Stimulated activated CD4-positive, alpha-beta T cell treated with anti-CD3 and anti-CD28 coated beads, Interleukin-4, amount 100 ng/mL, for 4 hours (primary cell): ENCODE measurements at regions not wholly inside any gene's neighbourhood (a gene's known extent, or its start where the extent isn't known, plus 50 kb on each side); places are given as distances from the start of the nearest gene placed in this dataset.
"Not testable (repeated sequence)": the region's sequence is repeated elsewhere in the genome, so short reads cannot be mapped to it uniquely, and the experiment has no call there.

ENCODE experiments used
- DNase-seq, 2 experiments: peaks; one replicate each; pipeline ENCODE4 v3.0.0-alpha.2; 2020

DNA sequence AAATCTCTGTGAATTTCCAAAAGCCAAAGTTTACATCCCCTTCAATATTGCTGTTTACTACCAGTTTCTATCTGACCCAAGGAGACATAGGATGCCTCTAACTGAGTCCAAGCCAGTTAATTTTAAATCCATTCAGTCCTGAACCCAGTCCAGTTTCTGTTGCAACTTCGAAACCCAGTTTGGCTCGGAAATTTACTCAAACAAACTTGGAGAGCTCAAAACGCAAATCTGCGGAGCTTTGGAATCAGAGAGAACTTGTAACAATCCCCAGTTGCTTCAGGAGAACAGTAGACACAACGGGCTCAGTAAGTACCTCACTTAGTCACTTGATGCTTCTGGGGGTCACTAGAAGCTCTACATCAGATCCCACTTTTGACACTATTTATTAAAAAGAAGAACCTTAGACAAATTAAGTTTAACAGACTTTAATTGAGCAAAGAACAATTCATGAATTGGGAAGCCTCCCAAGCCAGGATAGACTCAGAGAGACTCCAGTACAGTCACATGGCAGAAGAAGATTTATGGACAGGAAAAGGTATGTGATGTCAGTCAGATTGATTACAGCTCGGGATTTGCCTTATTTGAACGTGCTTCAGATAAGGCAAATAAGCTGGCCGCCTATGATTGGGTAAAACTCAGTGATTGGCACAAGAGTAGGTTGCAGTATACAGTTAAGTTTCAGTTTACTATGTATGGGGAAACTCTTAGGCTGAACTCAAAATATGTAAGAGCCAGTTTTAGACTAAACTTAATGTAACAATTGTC, 118.0 kb downstream of the RFPL4B start:
- no peak for DNase-seq

DNA sequence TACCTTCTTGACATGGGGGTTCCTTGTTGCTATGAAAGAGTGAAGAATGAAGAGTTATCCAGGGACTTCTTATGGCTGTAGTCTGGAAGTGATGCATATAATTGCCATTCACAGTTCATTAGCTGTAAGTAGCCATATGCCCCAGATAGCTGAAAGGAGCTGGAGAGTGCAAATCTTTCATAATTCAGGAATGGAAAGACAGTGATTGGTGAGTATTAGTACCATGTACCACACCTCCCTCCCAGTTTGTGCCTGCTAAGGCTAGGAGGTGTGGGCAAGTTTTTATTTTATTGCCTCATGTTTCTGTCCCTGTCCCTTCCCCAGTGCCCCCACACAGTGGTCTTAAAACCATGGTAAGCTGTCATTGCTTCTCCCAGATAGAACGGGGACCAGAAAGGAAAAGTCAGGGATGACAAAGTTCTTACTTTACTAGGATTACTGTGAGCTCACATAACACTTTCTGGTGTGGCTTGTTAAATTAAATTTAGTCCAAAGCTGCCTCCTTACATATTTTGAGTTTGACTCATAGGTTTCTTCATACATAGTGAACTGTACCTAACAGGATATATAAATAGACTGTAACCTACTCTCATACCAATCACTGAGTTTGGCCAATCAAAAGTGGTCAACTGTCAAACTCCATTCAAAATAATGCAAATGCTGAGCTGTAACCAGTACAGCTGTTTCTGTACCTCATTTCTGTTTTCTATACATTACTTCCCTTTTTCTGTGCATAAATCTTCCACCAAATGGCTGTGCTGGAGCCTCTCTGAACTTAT, 119.4 kb downstream of the RFPL4B start:
- no peak for DNase-seq

DNA sequence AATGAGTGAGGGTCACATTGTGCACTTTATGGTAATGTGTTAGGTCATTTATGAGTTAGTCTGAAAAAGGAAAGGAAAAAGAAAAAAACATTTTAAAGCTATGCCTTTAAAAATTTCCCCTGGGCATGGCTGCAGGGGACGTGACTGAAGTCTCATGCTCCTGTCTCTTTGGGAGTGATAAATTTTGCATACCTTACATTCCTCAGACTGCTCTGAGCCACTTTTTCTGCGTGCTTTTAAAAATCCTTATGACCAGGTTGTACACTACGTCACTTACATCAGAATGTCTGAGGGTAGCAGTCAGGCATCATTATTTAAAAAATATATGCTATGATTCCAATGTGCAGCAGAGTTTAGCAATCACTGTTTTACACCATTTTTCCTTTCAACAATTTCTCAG, 121.2 kb downstream of the RFPL4B start:
- DNase-seq = no peak

DNA sequence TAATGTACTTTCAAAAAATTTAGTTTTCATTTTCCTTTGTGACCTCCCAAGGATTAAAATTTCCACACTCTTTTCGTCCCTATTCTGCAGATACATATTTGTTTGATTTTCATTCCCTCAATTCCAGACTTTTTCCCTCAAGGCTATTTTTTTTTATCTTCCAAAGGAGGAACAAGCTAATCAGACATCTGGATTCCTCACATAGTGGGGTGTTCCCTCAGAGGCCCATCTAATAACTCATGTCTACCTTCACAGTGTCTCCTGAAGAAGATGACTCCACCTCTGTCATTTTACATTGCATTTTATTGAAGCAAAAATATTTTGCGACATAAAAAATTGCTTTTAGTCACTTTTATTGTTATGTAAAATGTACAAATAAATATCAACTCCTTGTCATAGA, 122.2 kb downstream of the RFPL4B start:
- DNase-seq = no peak

DNA sequence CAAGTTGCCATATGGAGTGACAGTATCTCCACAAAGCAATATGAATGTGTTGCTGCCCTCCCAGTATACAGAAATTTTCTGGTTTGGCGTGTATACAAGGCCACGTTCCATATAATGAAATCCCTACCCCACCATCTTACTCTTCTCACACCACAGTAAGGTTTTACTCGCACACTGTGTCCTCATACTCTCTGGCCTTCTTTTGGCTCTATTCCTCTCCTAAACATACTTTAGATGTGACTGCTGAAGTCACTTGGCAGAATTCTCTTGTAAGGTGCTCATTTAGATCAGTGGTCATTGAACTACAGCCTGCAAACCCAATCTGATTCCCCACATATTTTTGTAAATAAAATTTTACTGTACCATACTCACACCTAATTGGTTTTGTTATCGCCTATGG, 123.2 kb downstream of the RFPL4B start:
- DNase-seq = no peak

DNA sequence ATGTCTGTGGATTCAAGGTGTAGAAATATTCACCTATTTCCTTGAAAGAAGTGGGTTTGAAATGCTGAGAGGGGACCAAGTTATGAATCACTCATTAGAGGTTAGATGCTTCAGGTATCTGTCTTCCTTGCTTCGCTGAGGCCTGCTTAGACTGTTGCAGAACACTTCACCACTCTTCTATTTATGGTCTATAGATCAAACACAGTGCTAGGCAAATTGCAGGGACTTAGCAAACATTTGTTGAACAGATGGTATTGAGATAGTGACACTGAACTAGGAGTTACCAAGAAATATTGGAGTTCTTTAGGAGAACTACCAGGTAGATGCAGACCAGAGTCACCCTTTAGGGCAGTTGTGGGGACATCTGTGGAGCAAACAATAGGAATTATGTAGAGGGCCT, 123.8 kb downstream of the RFPL4B start:
- DNase-seq = no peak

DNA sequence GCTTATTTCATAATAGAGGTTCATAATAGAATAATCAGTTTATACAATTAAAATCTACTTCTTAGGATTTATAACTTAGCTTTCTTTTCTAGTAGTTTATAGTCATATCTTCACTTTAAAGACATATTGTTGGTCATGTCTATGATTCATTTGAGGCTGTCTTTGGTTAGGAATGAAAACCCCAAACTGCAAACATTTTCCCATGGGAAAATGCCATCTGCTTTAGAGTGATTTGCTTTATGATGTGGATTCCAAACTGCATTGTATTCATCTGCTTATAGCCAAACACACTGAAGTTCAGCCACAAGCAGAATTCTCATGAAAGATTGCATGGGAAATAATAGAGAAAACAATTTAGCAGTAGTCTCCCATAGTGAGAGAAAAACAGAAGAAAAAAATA, 128.0 kb downstream of the RFPL4B start:
- no peak for DNase-seq

DNA sequence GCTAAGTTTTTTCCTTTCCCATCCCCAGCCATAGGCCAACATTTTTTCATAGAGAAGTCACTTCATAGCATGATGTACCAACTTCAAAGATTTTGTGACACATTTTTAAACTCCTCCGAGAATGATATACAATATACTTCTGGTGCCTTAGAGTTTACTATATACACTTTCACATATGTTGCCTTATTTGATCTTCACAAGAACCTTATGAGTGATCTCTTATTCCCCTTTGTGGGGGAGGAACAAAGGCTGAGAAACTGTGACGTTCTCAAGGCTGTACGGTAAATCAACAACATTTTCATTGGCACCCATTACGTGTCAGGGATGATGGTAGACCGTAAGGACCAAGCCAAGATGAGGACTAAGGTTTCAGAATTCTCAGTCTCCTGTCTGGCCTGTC, 130.0 kb downstream of the RFPL4B start:
- no peak for DNase-seq

DNA sequence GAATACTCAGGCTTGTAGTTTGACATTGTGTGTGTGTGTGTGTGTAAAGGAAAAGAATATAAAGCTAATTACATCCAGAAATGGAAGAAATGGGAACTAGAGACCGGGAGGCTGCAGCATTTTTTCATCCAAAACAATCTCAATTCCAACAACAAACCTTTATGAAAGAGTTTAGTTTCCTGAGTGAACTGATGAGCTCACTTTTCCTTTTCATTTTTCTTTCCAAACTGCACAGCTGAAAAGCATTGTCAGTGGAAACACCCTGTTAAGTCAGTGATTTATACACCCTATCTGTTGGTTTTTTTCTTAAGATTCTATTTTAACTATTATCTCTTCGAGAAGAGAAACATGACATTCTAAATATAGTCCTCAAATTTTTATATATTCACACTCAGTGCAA, 130.9 kb downstream of the RFPL4B start:
- no peak for DNase-seq

DNA sequence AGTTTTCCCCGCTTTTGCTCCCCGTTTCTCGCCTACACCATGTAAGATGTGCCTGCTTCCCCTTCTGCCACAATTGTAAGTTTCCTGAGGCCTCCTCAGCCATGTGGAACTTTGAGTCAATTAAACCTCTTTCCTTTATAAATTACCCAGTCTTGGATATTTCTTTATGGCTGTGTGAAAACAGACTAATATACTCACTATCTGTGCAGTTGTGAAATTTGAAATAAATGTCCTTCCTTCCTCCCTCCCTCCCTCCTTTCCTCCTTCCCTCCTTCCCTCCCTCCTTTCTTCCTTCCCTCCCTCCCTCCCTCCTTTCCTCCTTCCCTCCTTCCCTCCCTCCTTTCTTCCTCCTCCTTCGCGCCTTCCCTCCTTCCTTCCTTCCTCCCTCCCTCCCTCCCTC, 132.8 kb downstream of the RFPL4B start:
- DNase-seq = not testable (repeated sequence)

DNA sequence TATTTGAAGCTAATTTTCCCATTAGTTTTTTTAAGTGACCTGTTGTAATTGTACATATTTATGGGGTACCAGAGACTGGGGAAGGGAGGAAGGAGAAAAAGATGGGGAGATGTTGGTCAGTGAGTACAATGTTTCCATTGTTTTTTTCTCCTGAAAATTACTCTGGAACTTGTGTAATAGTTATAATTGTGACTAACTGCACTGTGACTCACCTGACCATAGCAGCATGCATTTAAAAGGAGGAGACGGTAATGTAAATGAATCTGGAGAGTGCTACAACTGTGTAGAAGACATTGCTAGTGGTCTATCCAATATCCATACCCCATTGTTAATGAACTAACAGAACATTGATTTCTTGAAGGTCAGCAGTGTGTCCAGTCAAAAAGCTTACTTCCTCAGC, 133.4 kb downstream of the RFPL4B start:
- no peak for DNase-seq

DNA sequence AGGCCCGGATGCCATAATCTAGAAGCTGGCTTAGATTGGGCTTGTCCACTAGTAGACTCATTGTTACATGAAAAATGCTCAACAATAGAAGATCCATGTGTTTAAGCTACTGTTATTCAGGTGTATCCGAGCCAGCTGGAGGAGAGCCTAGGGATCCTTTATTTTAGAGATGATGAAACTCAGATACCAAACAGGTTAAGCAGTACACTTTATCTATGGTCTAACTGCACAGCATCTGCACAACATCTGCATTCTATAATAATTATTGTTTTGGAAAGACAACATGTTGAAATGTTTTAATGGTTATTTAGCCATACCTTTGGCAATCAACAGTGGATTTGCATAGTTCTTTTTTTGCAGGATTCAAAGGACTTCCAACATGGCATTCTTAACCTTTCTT, 134.1 kb downstream of the RFPL4B start:
- DNase-seq = no peak

DNA sequence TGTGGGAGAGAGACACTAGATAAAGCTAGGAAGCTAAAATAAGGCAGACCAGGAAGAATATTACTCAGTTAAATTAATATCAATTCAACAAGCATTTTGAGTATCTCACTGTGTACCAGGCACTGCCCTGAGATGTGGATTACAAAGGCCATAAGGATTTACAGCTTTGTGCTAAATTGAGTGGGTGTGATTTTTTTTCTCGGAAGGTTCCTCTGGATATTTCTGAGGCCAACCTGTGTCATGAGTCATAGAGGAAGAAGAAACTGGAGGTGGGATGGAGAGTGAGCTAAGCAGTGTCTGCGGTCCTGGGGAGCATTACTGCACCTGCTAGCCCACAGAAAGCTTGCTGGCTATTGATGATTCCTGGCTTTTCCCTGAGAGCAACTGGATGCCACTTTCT, 135.2 kb downstream of the RFPL4B start:
- no peak for DNase-seq

DNA sequence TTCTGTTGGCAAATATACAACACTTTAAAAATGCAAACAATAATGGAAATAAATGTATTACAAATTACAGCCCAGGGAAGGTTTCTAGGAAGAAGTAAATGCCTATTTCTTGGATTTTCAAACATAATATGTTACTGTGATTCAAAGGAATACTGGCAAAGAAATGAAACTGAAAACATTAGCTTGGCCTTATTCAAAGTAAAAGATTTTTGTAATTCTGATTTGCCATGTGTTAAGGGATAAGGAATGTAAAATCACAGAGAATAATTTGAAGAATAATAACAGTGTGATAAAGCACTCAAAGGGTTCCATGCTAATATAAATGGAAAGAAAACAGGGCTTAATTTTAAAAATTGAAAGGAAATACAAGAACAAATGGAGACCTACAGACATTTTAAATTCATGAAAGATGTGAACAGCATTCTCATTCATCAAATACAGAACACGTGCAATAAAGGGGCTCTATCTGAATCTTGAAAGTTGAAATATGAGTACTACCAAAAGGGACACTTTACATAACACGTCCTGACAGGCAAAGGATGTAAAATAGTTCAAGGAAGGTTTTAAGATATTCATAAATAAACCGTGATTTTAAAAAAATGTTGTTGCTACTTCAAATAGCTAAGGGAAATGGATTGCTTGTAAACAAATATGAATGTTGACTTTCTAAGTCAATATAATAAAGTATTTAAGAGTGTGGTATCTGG, 138.1 kb downstream of the RFPL4B start:
- no peak for DNase-seq

DNA sequence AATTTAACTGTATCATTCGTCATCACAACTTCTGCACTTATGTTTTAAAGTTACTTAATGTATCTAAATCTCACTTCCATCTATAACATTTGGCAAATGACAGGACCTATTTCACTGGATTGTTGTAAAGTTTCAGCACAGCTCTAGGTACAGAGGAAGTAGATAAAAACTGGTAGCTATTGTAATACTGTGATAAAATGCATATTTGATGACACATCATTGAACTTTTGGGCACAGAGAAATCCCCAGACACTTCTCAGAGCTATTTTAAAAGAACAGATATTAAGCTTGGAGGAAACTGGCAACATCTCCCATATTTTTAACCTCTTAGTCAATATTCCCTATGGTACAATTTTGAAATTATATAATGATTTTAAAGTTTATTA, 138.7 kb downstream of the RFPL4B start:
- no peak for DNase-seq

DNA sequence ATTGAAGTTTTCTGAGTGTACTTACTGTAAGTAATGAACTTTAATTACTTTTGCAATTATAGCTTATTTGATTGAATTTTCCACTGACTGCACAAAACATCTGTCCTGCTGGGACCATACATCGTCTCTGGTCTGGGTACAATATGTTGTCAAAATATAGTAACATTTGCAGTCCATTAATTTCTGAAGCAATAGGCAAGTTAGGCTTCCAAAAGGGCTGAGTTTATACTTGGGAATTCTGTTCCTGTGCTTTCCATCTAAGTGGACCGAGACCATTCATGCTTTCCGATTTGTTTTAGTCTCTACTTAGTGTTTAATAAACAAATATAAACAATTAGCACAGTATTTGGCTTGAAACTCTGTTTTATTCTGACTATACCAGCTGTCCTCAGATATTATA, 139.3 kb downstream of the RFPL4B start:
- DNase-seq = no peak

DNA sequence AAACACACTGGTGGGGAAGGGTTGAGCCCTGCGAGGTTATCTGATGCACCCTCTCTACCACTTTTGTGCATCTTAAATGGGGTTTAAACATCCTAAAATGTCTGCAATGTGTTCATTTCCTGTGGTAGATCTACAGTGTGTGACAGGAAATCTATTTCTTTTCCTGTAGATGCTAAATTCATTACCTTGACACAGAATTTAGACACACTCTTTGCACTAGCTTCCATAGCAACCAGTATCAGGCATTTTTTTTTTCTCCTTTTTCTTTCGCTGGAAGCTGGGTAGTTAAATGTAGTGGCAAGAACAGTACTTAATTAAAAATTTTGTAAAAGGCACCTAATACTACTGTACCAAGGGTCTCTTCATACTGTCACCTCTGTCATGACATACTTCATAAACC, 141.1 kb downstream of the RFPL4B start:
- DNase-seq = no peak

DNA sequence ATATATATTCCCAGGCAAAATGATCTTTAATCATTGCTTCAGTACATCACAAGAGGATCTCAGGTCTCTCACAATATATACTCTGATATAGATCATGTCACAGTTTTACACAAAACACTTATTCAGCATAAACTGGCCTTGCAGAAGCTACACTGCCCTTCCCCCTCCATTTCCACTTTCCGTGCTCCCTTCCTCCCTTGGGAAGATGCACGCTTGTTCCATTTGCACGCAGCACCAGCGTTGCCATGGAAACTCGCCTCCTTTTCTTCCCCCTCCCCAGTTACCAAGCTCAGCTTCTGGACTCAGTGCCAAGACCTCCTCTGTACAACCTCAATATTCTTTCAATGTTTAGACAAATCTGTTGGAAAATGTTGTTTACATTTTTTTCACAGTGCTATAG, 154.6 kb downstream of the RFPL4B start:
- DNase-seq = no peak

DNA sequence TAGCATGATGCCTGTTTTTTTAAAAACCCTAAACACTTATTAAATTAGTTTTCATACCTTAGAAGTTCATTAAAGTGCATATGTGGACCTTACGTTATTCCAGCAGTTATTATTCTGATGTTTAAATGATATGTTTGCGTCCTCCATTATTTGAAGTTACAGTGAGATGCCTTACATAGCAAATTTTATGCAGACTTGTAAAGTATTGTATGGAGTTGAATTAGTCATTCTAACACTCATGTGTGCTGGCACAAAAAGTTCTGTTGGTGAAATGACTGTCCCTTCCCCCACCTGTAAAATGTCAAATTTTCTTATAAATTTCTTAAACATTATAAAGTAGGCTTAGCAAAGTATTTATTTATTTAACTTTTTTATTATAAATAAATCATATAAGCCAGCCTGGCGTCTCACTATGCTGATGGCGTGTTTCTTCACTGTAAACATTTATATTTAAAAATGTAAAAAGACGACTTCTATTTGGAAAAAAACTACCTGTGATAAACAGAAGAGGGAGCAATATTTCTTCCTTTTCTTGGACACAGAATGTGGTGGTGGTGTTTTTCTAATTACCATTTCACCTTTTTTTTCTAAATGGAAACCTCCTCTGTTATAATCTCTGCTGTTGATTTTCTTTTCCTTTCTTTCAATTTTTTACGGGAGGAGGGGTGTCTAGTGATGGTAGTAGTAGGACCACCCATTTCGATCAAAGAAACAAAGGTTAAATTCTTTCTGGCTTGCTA, 155.4 kb downstream of the RFPL4B start:
- no peak for DNase-seq

DNA sequence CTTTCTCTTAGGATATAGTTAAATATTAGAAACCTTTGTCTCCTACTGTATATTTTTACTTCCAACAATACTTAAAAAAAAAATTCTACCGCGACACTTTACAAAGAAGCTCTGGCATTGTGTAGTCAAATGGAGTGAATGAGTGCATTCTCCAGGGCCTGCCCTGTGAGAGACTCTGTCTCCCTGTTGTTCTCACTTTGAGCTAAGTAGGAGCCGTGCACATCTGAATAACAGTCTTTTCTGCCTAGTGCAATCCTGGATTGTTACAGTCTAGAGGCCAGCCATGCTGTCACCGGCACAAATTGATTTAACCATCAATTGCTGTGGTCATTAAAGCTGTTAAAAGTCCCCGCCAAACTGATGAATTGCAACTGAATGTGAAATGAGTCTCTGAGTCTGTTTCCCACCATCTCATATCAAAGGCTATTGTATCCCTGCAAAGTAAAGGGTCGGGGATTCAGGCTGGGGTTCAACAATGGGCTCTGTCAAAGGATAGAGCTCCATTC, 156.0 kb downstream of the RFPL4B start:
- DNase-seq = no peak

DNA sequence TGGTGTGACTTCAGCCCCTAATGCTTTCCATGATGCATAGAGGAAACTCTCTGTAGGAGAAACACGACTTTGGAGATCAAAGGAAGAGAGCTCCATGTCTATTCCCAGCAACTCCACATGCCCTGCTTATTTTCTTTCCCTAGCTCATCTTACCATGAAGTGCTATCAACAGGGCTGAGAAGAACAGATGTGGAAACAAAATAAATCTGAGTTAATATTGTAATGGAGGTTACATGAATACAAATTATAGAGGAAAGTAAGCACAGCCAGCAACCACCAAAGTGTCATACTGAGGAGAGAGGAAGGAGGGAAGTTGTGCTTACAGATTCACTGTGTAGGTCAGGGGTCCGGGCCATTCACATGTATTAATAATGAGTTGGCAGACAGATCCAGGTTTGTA, 157.5 kb downstream of the RFPL4B start:
- DNase-seq = no peak

DNA sequence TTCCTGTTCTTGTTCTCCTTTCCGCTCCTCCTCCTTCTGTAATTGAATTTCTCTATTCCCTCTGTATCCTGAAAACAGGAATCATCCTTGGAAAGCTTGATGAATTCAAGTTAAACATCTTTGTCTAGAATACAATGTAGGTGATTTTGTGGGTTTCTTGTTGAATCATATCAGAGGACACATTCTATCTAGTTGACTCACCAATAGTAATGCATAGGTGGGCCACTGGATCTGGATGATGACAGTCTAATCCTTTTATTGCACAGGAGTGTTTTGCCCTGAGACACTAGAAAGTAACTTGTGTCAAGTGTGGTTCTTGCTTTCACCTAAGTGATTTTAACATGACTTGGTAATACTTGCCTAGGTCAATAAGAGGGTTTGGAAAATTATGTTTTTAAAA, 164.3 kb downstream of the RFPL4B start:
- no peak for DNase-seq

DNA sequence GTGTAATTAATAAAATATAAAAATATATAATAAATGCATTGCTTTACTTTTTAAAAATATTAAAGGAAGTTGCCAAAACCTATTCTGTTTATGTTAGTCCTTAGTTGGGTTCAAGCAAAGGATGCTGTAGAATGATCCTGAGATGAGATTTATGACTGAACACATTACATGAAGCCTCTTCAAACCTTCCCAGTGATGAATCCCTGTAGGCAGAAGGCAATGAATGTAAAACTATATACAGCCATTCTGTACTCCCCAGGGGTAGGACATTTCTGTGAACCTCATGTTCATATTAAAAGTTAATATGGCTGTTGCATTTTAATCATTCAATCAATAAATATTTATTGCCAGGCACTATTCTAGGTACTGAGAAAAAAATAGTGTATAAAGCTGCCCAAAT, 166.0 kb downstream of the RFPL4B start:
- DNase-seq = no peak
